ENCODE measurements at regions not wholly inside any gene's neighbourhood (a gene's known extent, or its start where the extent isn't known, plus 50 kb on each side); places are given as distances from the start of the nearest gene placed in this dataset.

- TF ChIP-seq CTCF (IDR thresholded peaks at IDR 0.05; ENCODE audit: low read depth), result no peak
Observed at GRCh38 chr20:56968376-56969048, 297.9 kb downstream of the BMP7 start.

DNA sequence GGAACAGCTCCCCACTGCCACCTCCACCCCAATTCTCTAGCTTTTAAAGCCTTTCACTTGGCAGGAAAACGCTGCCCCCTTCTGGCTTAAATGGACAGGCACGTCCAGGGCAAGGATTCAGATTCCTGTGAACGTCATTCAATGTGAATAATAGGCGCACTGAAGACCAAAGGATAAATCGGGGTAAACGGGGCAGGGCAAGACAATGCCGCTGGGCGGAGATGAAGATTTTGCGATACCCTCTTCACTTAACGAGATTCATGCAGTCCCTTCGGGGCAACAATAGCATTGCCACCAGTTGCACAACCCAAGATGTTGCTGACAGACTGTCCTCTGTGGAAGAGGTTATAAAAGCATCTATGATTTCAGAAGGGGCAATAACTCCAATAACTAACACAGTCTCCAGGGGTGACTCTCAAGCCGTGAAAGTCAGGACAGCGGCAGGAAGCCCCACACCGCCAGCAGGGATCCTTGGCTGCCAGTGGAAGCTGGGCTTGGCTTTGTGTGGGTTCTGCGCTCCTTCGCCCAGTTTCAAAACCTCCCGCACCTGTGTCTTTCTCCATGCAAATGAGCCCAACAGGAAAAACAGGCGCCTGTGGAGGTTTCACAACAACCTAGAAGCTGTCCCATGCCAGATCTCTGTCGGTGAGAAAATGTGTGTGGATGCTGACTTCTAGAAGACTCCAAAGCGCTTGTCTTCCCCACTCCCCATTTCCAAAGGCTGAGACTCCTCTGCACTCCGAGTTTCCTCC is 291.8 kb downstream of the BMP7 start:
- no peak for TF ChIP-seq CTCF (IDR thresholded peaks at IDR 0.05; ENCODE audit: low read depth)

- no peak for TF ChIP-seq CTCF (IDR thresholded peaks at IDR 0.05; ENCODE audit: low read depth)
Observed at GRCh38 chr20:56975838-56976237, 290.6 kb downstream of the BMP7 start.

DNA sequence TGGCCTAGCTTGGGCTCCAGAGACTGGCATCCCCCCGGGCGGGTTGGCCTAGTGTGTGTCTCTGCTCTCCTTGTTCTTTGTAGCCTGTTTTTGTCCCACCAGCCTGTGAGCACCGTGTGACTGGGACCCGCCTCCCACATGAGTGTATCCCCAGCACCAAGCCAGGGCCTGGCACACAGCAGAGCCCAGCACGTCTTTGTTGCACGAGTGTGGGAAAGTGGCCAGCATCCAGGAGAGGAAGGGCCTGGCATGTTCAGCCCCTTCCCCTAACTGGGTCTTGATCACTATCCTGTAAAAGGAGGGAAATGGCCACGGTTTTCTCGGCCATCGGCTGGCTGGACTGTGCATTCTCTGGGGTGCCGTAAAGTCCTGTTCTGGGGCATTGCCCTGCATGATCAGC is 290.1 kb downstream of the BMP7 start:
- no peak for TF ChIP-seq CTCF (IDR thresholded peaks at IDR 0.05; ENCODE audit: low read depth)

- no peak for TF ChIP-seq CTCF (IDR thresholded peaks at IDR 0.05; ENCODE audit: low read depth)
Observed at GRCh38 chr20:56978475-56978874, 288.0 kb downstream of the BMP7 start.

GRCh38 chr20:56979125-56979524 is 287.3 kb downstream of the BMP7 start:
- TF ChIP-seq CTCF (IDR thresholded peaks at IDR 0.05; ENCODE audit: low read depth), result no peak

- no peak for TF ChIP-seq CTCF (IDR thresholded peaks at IDR 0.05; ENCODE audit: low read depth)
Observed at GRCh38 chr20:56981301-56981700, 285.1 kb downstream of the BMP7 start.
